ENCODE measurements at regions not wholly inside any gene's neighbourhood (a gene's known extent, or its start where the extent isn't known, plus 50 kb on each side); places are given as distances from the start of the nearest gene placed in this dataset.
"Not testable (repeated sequence)": the region's sequence is repeated elsewhere in the genome, so short reads cannot be mapped to it uniquely, and the experiment has no call there.

DNA sequence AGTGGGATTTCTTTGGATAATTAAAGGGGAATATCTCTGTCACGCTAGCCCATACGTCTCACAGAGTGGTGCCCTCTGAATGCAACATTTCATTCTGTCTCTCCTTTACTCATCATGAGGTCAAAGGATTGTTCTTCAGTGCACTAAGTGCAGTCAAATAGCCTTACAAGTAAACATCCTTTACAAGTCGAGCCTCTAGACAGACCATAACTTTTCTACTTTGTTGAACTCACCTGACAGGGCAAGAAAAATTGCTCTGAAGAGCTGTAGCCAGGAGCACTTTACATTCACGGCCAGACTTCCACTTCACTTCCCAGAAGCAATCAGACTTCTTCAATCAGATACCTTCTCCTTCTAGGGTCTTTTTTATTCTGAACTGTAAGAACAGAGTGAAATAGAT lies 768.0 kb upstream of the TMPRSS15 start:
- Histone ChIP-seq H3K27me3 (ENCODE audit: control insufficient read depth, insufficient read depth, low read length) (no peaks in the 10 kb centered on the region), H3K4me1 (ENCODE audit: control insufficient read depth, insufficient read depth, low read length) (no peaks in the 10 kb centered on the region), H3K4me3 (ENCODE audit: low read length) (no peak overlapping the region), H3K9me3 (ENCODE audit: control insufficient read depth, low read depth, low read length) (no peaks in the 10 kb centered on the region), H3K36me3 (ENCODE audit: control insufficient read depth, insufficient read depth, low read length) (no peaks in the 10 kb centered on the region), H3K27ac (ENCODE audit: low read length) (no peak overlapping the region)
- no peak for DNase-seq
- 42% methylated on average over 3 of the region's 4 CpGs for WGBS (ENCODE audit: insufficient coverage, low lambda C conversion rate)

DNA sequence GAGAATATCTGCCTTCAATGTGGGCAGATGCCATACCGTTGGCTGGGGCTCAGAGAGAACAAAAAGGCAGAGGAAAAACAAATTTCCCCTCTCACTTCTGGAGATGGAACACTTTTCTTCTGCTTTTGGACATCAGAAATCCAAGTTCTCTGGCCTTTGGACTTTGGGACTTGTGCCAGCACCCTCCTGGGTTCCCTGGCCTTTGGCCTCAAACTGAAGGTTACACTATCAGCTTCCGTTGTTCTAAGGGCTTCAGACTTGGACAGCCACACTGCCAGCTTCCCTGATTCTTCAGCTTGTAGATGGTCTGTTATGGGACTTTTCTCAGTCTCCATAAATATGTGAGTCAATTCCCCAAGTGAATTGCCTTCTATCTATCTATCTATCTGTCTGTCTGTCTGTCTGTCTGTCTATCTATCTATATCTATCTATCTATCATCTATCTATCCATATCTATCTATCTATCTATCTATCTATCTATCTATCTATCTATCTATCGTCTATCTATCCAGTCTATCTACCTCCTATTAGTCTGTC lies 778.1 kb upstream of the TMPRSS15 start:
- DNase-seq, result peak in 1 of 2 donors; percentile 30

GRCh38 chr21:19197950-19198349 lies 794.4 kb upstream of the TMPRSS15 start:
- no peaks in the 10 kb centered on the region for H3K36me3 ChIP-seq (ENCODE audit: control insufficient read depth, insufficient read depth, low read length)
- H3K27me3 ChIP-seq (ENCODE audit: control insufficient read depth, insufficient read depth, low read length), result no peaks in the 10 kb centered on the region
- H3K27ac ChIP-seq (ENCODE audit: low read length), result no peak overlapping the region
- WGBS (ENCODE audit: insufficient coverage, low lambda C conversion rate), result 10% methylated on average over 2 of the region's 4 CpGs
- no peaks in the 10 kb centered on the region for H3K4me1 ChIP-seq (ENCODE audit: control insufficient read depth, insufficient read depth, low read length)
- no peaks in the 10 kb centered on the region for H3K9me3 ChIP-seq (ENCODE audit: control insufficient read depth, low read depth, low read length)
- no peak for DNase-seq
- H3K4me3 ChIP-seq (ENCODE audit: low read length), result no peak overlapping the region

More for the DNA sequence above, 778.1 kb upstream of the TMPRSS15 start:
- Histone ChIP-seq H3K27me3 (ENCODE audit: control insufficient read depth, insufficient read depth, low read length) (no peaks in the 10 kb centered on the region), H3K27ac (ENCODE audit: low read length) (no peak overlapping the region), H3K4me3 (ENCODE audit: low read length) (no peak overlapping the region), H3K4me1 (ENCODE audit: control insufficient read depth, insufficient read depth, low read length) (no peaks in the 10 kb centered on the region), H3K36me3 (ENCODE audit: control insufficient read depth, insufficient read depth, low read length) (no peaks in the 10 kb centered on the region), H3K9me3 (ENCODE audit: control insufficient read depth, low read depth, low read length) (no peaks in the 10 kb centered on the region)
- WGBS (ENCODE audit: insufficient coverage, low lambda C conversion rate), result 50% methylated on average over 2 of the region's 3 CpGs

- H3K4me3 ChIP-seq (ENCODE audit: low read length), result no peak overlapping the region
- H3K9me3 ChIP-seq (ENCODE audit: control insufficient read depth, low read depth, low read length), result no peaks in the 10 kb centered on the region
- no peaks in the 10 kb centered on the region for H3K27me3 ChIP-seq (ENCODE audit: control insufficient read depth, insufficient read depth, low read length)
- 74% methylated on average over 3 of the region's 3 CpGs for WGBS (ENCODE audit: insufficient coverage, low lambda C conversion rate)
- H3K4me1 ChIP-seq (ENCODE audit: control insufficient read depth, insufficient read depth, low read length), result no peaks in the 10 kb centered on the region
- no peaks in the 10 kb centered on the region for H3K36me3 ChIP-seq (ENCODE audit: control insufficient read depth, insufficient read depth, low read length)
- no peak overlapping the region for H3K27ac ChIP-seq (ENCODE audit: low read length)
- no peak for DNase-seq
Observed at GRCh38 chr21:19198801-19199200, 795.2 kb upstream of the TMPRSS15 start.

DNA sequence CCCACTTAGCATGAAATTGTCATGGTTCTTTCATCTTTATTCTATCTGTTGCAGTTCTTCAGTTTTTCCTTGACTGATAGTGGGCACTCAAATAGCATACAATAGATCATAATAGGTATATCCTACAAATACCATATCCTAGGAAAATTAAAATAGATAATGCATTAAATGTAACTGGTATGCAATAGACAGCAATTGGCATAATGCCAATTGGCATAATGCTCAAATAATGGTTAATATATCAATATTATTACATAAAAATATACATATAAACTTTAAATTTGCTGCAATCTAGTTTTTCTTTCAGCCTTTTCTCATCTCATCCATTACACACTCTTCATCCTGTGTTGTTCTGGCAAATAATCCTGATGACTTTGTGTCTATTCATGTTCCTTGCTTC lies 814.6 kb upstream of the TMPRSS15 start:
- no peaks in the 10 kb centered on the region for H3K4me1 ChIP-seq (ENCODE audit: control insufficient read depth, insufficient read depth, low read length)
- no peak for DNase-seq
- H3K27ac ChIP-seq (ENCODE audit: low read length), result no peak overlapping the region
- no peaks in the 10 kb centered on the region for H3K27me3 ChIP-seq (ENCODE audit: control insufficient read depth, insufficient read depth, low read length)
- no peaks in the 10 kb centered on the region for H3K9me3 ChIP-seq (ENCODE audit: control insufficient read depth, low read depth, low read length)
- H3K4me3 ChIP-seq (ENCODE audit: low read length), result no peak overlapping the region
- no peaks in the 10 kb centered on the region for H3K36me3 ChIP-seq (ENCODE audit: control insufficient read depth, insufficient read depth, low read length)

- no peaks in the 10 kb centered on the region for H3K4me1 ChIP-seq (ENCODE audit: control insufficient read depth, insufficient read depth, low read length)
- H3K27me3 ChIP-seq (ENCODE audit: control insufficient read depth, insufficient read depth, low read length), result no peaks in the 10 kb centered on the region
- H3K27ac ChIP-seq (ENCODE audit: low read length), result no peak overlapping the region
- no peaks in the 10 kb centered on the region for H3K36me3 ChIP-seq (ENCODE audit: control insufficient read depth, insufficient read depth, low read length)
- DNase-seq, result no peak
- no peak overlapping the region for H3K4me3 ChIP-seq (ENCODE audit: low read length)
- WGBS (ENCODE audit: insufficient coverage, low lambda C conversion rate), result 97% methylated on average over 4 of the region's 12 CpGs
- H3K9me3 ChIP-seq (ENCODE audit: control insufficient read depth, low read depth, low read length), result no peaks in the 10 kb centered on the region
Observed at GRCh38 chr21:19224090-19224489, 820.5 kb upstream of the TMPRSS15 start.

- Histone ChIP-seq H3K4me3 (ENCODE audit: low read length) (no peak overlapping the region), H3K36me3 (ENCODE audit: control insufficient read depth, insufficient read depth, low read length) (no peaks in the 10 kb centered on the region), H3K4me1 (ENCODE audit: control insufficient read depth, insufficient read depth, low read length) (no peaks in the 10 kb centered on the region), H3K27ac (ENCODE audit: low read length) (no peak overlapping the region), H3K9me3 (ENCODE audit: control insufficient read depth, low read depth, low read length) (no peaks in the 10 kb centered on the region), H3K27me3 (ENCODE audit: control insufficient read depth, insufficient read depth, low read length) (no peaks in the 10 kb centered on the region)
- peak in 1 of 2 donors; percentile 3 for DNase-seq
- no CpG with 5 or more reads among the region's 1 CpG for WGBS (ENCODE audit: insufficient coverage, low lambda C conversion rate)
Observed at GRCh38 chr21:19228226-19228625, 824.6 kb upstream of the TMPRSS15 start.

GRCh38 chr21:19233841-19234240 lies 830.3 kb upstream of the TMPRSS15 start:
- not testable (repeated sequence) for H3K27ac ChIP-seq (ENCODE audit: low read length); H3K36me3 ChIP-seq (ENCODE audit: control insufficient read depth, insufficient read depth, low read length); H3K4me1 ChIP-seq (ENCODE audit: control insufficient read depth, insufficient read depth, low read length); H3K9me3 ChIP-seq (ENCODE audit: control insufficient read depth, low read depth, low read length); DNase-seq; H3K4me3 ChIP-seq (ENCODE audit: low read length); H3K27me3 ChIP-seq (ENCODE audit: control insufficient read depth, insufficient read depth, low read length)
- WGBS (ENCODE audit: insufficient coverage, low lambda C conversion rate), result 90% methylated on average over 6 of the region's 12 CpGs

GRCh38 chr21:19236209-19236608 lies 832.6 kb upstream of the TMPRSS15 start:
- no peaks in the 10 kb centered on the region for H3K27me3 ChIP-seq (ENCODE audit: control insufficient read depth, insufficient read depth, low read length)
- no peaks in the 10 kb centered on the region for H3K4me1 ChIP-seq (ENCODE audit: control insufficient read depth, insufficient read depth, low read length)
- no peak for DNase-seq
- no CpG with 5 or more reads among the region's 9 CpGs for WGBS (ENCODE audit: insufficient coverage, low lambda C conversion rate)
- H3K27ac ChIP-seq (ENCODE audit: low read length), result no peak overlapping the region
- no peaks in the 10 kb centered on the region for H3K9me3 ChIP-seq (ENCODE audit: control insufficient read depth, low read depth, low read length)
- H3K36me3 ChIP-seq (ENCODE audit: control insufficient read depth, insufficient read depth, low read length), result no peaks in the 10 kb centered on the region
- no peak overlapping the region for H3K4me3 ChIP-seq (ENCODE audit: low read length)

GRCh38 chr21:19237608-19238007 lies 834.0 kb upstream of the TMPRSS15 start:
- Histone ChIP-seq H3K9me3 (ENCODE audit: control insufficient read depth, low read depth, low read length) (no peaks in the 10 kb centered on the region), H3K36me3 (ENCODE audit: control insufficient read depth, insufficient read depth, low read length) (no peaks in the 10 kb centered on the region), H3K27me3 (ENCODE audit: control insufficient read depth, insufficient read depth, low read length) (no peaks in the 10 kb centered on the region), H3K4me3 (ENCODE audit: low read length) (no peak overlapping the region), H3K27ac (ENCODE audit: low read length) (no peak overlapping the region), H3K4me1 (ENCODE audit: control insufficient read depth, insufficient read depth, low read length) (no peaks in the 10 kb centered on the region)
- WGBS (ENCODE audit: insufficient coverage, low lambda C conversion rate), result no CpG with 5 or more reads among the region's 1 CpG
- DNase-seq, result no peak

DNA sequence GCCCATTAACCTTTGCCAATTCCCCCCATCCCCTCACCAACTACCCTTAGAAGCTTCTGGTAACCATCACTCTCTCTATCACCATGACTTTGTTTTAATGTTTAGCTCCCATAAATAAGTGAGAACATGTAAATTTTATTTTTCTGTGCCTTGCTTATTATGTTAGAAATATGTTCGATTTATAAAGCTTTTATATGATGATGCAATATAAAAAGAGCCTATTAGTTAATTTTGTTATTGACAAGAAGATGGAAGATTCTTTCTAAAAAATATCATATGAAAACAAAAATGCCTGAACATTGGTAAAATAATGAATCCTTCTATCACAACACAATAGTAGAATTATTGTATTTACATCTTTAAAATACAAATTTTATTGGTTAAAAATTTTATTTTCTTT lies 836.1 kb upstream of the TMPRSS15 start:
- H3K9me3 ChIP-seq (ENCODE audit: control insufficient read depth, low read depth, low read length), result no peaks in the 10 kb centered on the region
- no peak overlapping the region for H3K27ac ChIP-seq (ENCODE audit: low read length)
- no peaks in the 10 kb centered on the region for H3K27me3 ChIP-seq (ENCODE audit: control insufficient read depth, insufficient read depth, low read length)
- H3K4me1 ChIP-seq (ENCODE audit: control insufficient read depth, insufficient read depth, low read length), result no peaks in the 10 kb centered on the region
- no peak for DNase-seq
- 78% methylated on average over 1 of the region's 1 CpG for WGBS (ENCODE audit: insufficient coverage, low lambda C conversion rate)
- H3K36me3 ChIP-seq (ENCODE audit: control insufficient read depth, insufficient read depth, low read length), result no peaks in the 10 kb centered on the region
- H3K4me3 ChIP-seq (ENCODE audit: low read length), result no peak overlapping the region
